ENCODE measurements at regions not wholly inside any gene's neighbourhood (a gene's known extent, or its start where the extent isn't known, plus 50 kb on each side); places are given as distances from the start of the nearest gene placed in this dataset.

GRCh38 chr13:67742478-67742877 lies 512.3 kb upstream of the PCDH9 start:
- TF ChIP-seq, protein P1, sequence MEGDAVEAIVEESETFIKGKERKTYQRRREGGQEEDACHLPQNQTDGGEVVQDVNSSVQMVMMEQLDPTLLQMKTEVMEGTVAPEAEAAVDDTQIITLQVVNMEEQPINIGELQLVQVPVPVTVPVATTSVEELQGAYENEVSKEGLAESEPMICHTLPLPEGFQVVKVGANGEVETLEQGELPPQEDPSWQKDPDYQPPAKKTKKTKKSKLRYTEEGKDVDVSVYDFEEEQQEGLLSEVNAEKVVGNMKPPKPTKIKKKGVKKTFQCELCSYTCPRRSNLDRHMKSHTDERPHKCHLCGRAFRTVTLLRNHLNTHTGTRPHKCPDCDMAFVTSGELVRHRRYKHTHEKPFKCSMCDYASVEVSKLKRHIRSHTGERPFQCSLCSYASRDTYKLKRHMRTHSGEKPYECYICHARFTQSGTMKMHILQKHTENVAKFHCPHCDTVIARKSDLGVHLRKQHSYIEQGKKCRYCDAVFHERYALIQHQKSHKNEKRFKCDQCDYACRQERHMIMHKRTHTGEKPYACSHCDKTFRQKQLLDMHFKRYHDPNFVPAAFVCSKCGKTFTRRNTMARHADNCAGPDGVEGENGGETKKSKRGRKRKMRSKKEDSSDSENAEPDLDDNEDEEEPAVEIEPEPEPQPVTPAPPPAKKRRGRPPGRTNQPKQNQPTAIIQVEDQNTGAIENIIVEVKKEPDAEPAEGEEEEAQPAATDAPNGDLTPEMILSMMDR (IDR thresholded peaks at IDR 0.05; ENCODE audit: insufficient read depth, low read depth, low read length) = no peak
- no peak for TF ChIP-seq EZH2 (IDR thresholded peaks at IDR 0.05; ENCODE audit: insufficient read depth, low read length)
